ENCODE measurements at regions not wholly inside any gene's neighbourhood (a gene's known extent, or its start where the extent isn't known, plus 50 kb on each side); places are given as distances from the start of the nearest gene placed in this dataset.

GRCh38 chr5:68822796-68823195 lies 271.0 kb upstream of the SLC30A5 start:
- no peak overlapping the region for H3K4me3 ChIP-seq
- H3K27me3 ChIP-seq (replicated peaks in 1 of 7) = peaks cover 0 to 6% (median 0%) of the 10 kb centered on the region in 7 donors
- intact Hi-C loops (cut with DNase I; ENCODE audit: low total_unique reads) = no loop called here

GRCh38 chr5:68823301-68823700 lies 270.5 kb upstream of the SLC30A5 start:
- H3K4me3 ChIP-seq = no peak overlapping the region
- TF ChIP-seq POLR2AphosphoS5 (IDR thresholded peaks at IDR 0.05) = no peak
- no peak for TF ChIP-seq CTCF (IDR thresholded peaks at IDR 0.05 in 8 of 11, conservative IDR thresholded peaks at IDR 0.05 in 3 of 11)
- no peak for TF ChIP-seq POLR2A (IDR thresholded peaks at IDR 0.05)
- WGBS, 5 donors = 84 to 92% (median 89%) methylated on average over 6 of the region's 6 CpGs
- no peaks in the 10 kb centered on the region for H3K4me1 ChIP-seq
- H3K27me3 ChIP-seq (replicated peaks in 1 of 7) = peaks cover 0 to 4% (median 0%) of the 10 kb centered on the region in 7 donors
- no peak overlapping the region for H3K27ac ChIP-seq
- H3K36me3 ChIP-seq = no peaks in the 10 kb centered on the region
- no peak for DNase-seq
- H3K9me3 ChIP-seq = no peaks in the 10 kb centered on the region
- intact Hi-C loops (cut with DNase I; ENCODE audit: low total_unique reads) = no loop called here

More at GRCh38 chr5:68822796-68823195, 271.0 kb upstream of the SLC30A5 start:
- Histone ChIP-seq H3K36me3 (no peaks in the 10 kb centered on the region), H3K9me3 (no peaks in the 10 kb centered on the region), H3K4me1 (no peaks in the 10 kb centered on the region), H3K27ac (no peak overlapping the region)
- no peak for DNase-seq
- WGBS, 5 donors = 67 to 91% (median 86%) methylated on average over 1 of the region's 1 CpG
- TF ChIP-seq POLR2AphosphoS5 (IDR thresholded peaks at IDR 0.05) (no peak), POLR2A (IDR thresholded peaks at IDR 0.05) (no peak), CTCF (IDR thresholded peaks at IDR 0.05 in 8 of 11, conservative IDR thresholded peaks at IDR 0.05 in 3 of 11) (no peak)

GRCh38 chr5:68830377-68830898 lies 263.4 kb upstream of the SLC30A5 start:
- Histone ChIP-seq H3K36me3 (no peaks in the 10 kb centered on the region), H3K4me3 (no peak overlapping the region), H3K4me1 (no peaks in the 10 kb centered on the region), H3K27ac (no peak overlapping the region), H3K9me3 (no peaks in the 10 kb centered on the region), H3K27me3 (replicated peaks in 1 of 7) (no peaks in the 10 kb centered on the region)
- TF ChIP-seq POLR2A (IDR thresholded peaks at IDR 0.05) (no peak), CTCF (IDR thresholded peaks at IDR 0.05 in 8 of 11, conservative IDR thresholded peaks at IDR 0.05 in 3 of 11) (no peak), POLR2AphosphoS5 (IDR thresholded peaks at IDR 0.05) (no peak)
- 86 to 95% (median 88%) methylated on average over 3 of the region's 3 CpGs for WGBS, 5 donors
- no peak for DNase-seq
- intact Hi-C loops (cut with DNase I; ENCODE audit: low total_unique reads) = no loop called here

GRCh38 chr5:68834491-68834981 lies 259.3 kb upstream of the SLC30A5 start:
- TF ChIP-seq POLR2AphosphoS5 (IDR thresholded peaks at IDR 0.05) (no peak), POLR2A (IDR thresholded peaks at IDR 0.05) (no peak), CTCF (IDR thresholded peaks at IDR 0.05 in 8 of 11, conservative IDR thresholded peaks at IDR 0.05 in 3 of 11) (no peak)
- 84 to 89% (median 85%) methylated on average over 4 of the region's 4 CpGs for WGBS, 5 donors
- DNase-seq = no peak

More at GRCh38 chr5:68834491-68834981, 259.3 kb upstream of the SLC30A5 start:
- Histone ChIP-seq H3K27ac (no peak overlapping the region), H3K4me3 (no peak overlapping the region), H3K4me1 (no peaks in the 10 kb centered on the region), H3K9me3 (no peaks in the 10 kb centered on the region), H3K27me3 (replicated peaks in 1 of 7) (no peaks in the 10 kb centered on the region), H3K36me3 (no peaks in the 10 kb centered on the region)
- intact Hi-C loops (cut with DNase I; ENCODE audit: low total_unique reads) = no loop called here
